ENCODE measurements at regions not wholly inside any gene's neighbourhood (a gene's known extent, or its start where the extent isn't known, plus 50 kb on each side); places are given as distances from the start of the nearest gene placed in this dataset.

GRCh38 chr2:223107825-223108224 lies 55.8 kb downstream of the KCNE4 start:
- DNase-seq (ENCODE audit: low spot score): no peak
- no peak overlapping the region for H3K4me3 ChIP-seq
- H3K27ac ChIP-seq: no peak overlapping the region
- TF ChIP-seq CTCF (IDR thresholded peaks at IDR 0.05): no peak
- no peaks in the 10 kb centered on the region for H3K9me3 ChIP-seq
- WGBS: 64% methylated on average over 1 of the region's 1 CpG
- intact Hi-C loops (cut with DNase I): no loop called here
- H3K36me3 ChIP-seq: no peaks in the 10 kb centered on the region
- H3K27me3 ChIP-seq (replicated peaks; ENCODE audit: insufficient read depth): no peaks in the 10 kb centered on the region
- no peaks in the 10 kb centered on the region for H3K4me1 ChIP-seq (replicated peaks)

- no peak for DNase-seq (ENCODE audit: low spot score)
- no peaks in the 10 kb centered on the region for H3K4me1 ChIP-seq (replicated peaks)
- no peaks in the 10 kb centered on the region for H3K9me3 ChIP-seq
- TF ChIP-seq POLR2AphosphoS5 (IDR thresholded peaks at IDR 0.05): no peak
- no peak for TF ChIP-seq POLR2A (IDR thresholded peaks at IDR 0.05)
- no peak for TF ChIP-seq CTCF (IDR thresholded peaks at IDR 0.05)
- H3K27ac ChIP-seq: no peak overlapping the region
- intact Hi-C loops (cut with DNase I): no loop called here
- no peaks in the 10 kb centered on the region for H3K36me3 ChIP-seq
- WGBS: 57% methylated on average over 5 of the region's 5 CpGs
- H3K27me3 ChIP-seq (replicated peaks; ENCODE audit: insufficient read depth): no peaks in the 10 kb centered on the region
- H3K4me3 ChIP-seq: no peak overlapping the region
Observed at GRCh38 chr2:223108351-223109050, 56.5 kb downstream of the KCNE4 start.

GRCh38 chr2:223109341-223109740 lies 57.4 kb downstream of the KCNE4 start:
- 32% methylated on average over 3 of the region's 3 CpGs for WGBS
- intact Hi-C loops (cut with DNase I): no loop called here
- TF ChIP-seq POLR2A (IDR thresholded peaks at IDR 0.05): no peak
- no peak for TF ChIP-seq POLR2AphosphoS5 (IDR thresholded peaks at IDR 0.05)
- no peak for TF ChIP-seq CTCF (IDR thresholded peaks at IDR 0.05)

GRCh38 chr2:223113161-223113560 lies 61.2 kb downstream of the KCNE4 start:
- no peak overlapping the region for H3K4me3 ChIP-seq
- H3K4me1 ChIP-seq (replicated peaks): no peaks in the 10 kb centered on the region
- no peak for DNase-seq (ENCODE audit: low spot score)
- no peak overlapping the region for H3K27ac ChIP-seq
- no peaks in the 10 kb centered on the region for H3K27me3 ChIP-seq (replicated peaks; ENCODE audit: insufficient read depth)
- H3K36me3 ChIP-seq: no peaks in the 10 kb centered on the region
- H3K9me3 ChIP-seq: no peaks in the 10 kb centered on the region
- intact Hi-C loops (cut with DNase I): no loop called here
- no peak for TF ChIP-seq POLR2AphosphoS5 (IDR thresholded peaks at IDR 0.05)
- no peak for TF ChIP-seq CTCF (IDR thresholded peaks at IDR 0.05)
- TF ChIP-seq POLR2A (IDR thresholded peaks at IDR 0.05): no peak

More at GRCh38 chr2:223109341-223109740, 57.4 kb downstream of the KCNE4 start:
- H3K9me3 ChIP-seq: no peaks in the 10 kb centered on the region
- H3K27me3 ChIP-seq (replicated peaks; ENCODE audit: insufficient read depth): no peaks in the 10 kb centered on the region
- DNase-seq (ENCODE audit: low spot score): no peak
- no peak overlapping the region for H3K27ac ChIP-seq
- H3K4me3 ChIP-seq: no peak overlapping the region
- H3K4me1 ChIP-seq (replicated peaks): no peaks in the 10 kb centered on the region
- no peaks in the 10 kb centered on the region for H3K36me3 ChIP-seq

GRCh38 chr2:223114170-223114569 lies 62.2 kb downstream of the KCNE4 start:
- H3K4me3 ChIP-seq: no peak overlapping the region
- WGBS: 47% methylated on average over 3 of the region's 3 CpGs
- no peak overlapping the region for H3K27ac ChIP-seq
- H3K27me3 ChIP-seq (replicated peaks; ENCODE audit: insufficient read depth): no peaks in the 10 kb centered on the region
- TF ChIP-seq CTCF (IDR thresholded peaks at IDR 0.05) (no peak), POLR2A (IDR thresholded peaks at IDR 0.05) (no peak), POLR2AphosphoS5 (IDR thresholded peaks at IDR 0.05) (no peak)
- no peaks in the 10 kb centered on the region for H3K4me1 ChIP-seq (replicated peaks)
- H3K9me3 ChIP-seq: no peaks in the 10 kb centered on the region
- DNase-seq (ENCODE audit: low spot score): no peak
- no peaks in the 10 kb centered on the region for H3K36me3 ChIP-seq
- intact Hi-C loops (cut with DNase I): no loop called here
